Nephron (organoid): ENCODE measurements at regions not wholly inside any gene's neighbourhood (a gene's known extent, or its start where the extent isn't known, plus 50 kb on each side); places are given as distances from the start of the nearest gene placed in this dataset.
"Not testable (repeated sequence)": the region's sequence is repeated elsewhere in the genome, so short reads cannot be mapped to it uniquely, and the experiment has no call there.

Source experiments
- H3K27ac Mint-ChIP-seq, 3 experiments: 2 replicates each; pipeline ENCODE4 v1.8.0; 2020; ENCODE audit warnings: mixed read lengths in 3 of 3, mild to moderate bottlenecking in 2 of 3, moderate library complexity in 1 of 3
- H3K27me3 Mint-ChIP-seq: 2 replicates; pipeline ENCODE4 v1.8.0; 2021; ENCODE audit warnings: low read depth, mild to moderate bottlenecking, moderate library complexity, mixed read lengths
- H3K36me3 Mint-ChIP-seq: 2 replicates; pipeline ENCODE4 v1.8.0; 2020; ENCODE audit warnings: low read depth, mixed read lengths
- H3K4me1 Mint-ChIP-seq: 2 replicates; pipeline ENCODE4 v1.8.0; 2020; ENCODE audit warnings: mixed read lengths
- H3K4me3 Mint-ChIP-seq, 3 experiments: 2 replicates each; pipeline ENCODE4 v1.8.0; 2020; ENCODE audit warnings: mild to moderate bottlenecking in 3 of 3, mixed read lengths in 3 of 3, moderate library complexity in 2 of 3
- H3K9me3 Mint-ChIP-seq: 2 replicates; pipeline ENCODE4 v1.8.0; 2020; ENCODE audit warnings: mixed read lengths
- CTCF ChIP-seq, 3 experiments: fragments of 200-600 bp; sonication (generic); IDR thresholded peaks; one replicate each; pipeline ENCODE4 v1.5.0; 2021; ENCODE audit warnings: antibody characterized with exemption in 3 of 3; ENCODE audit not compliant: unreplicated experiment in 3 of 3

- Mint-ChIP-seq H3K27me3 (no peaks in the 10 kb centered on the region), H3K27ac (no peak overlapping the region)
Observed at GRCh38 chr10:65779985-65780384, 1145.9 kb upstream of the LRRTM3 start.

GRCh38 chr10:65786279-65786678 lies 1139.6 kb upstream of the LRRTM3 start:
- no peaks in the 10 kb centered on the region for H3K36me3 Mint-ChIP-seq
- no peak overlapping the region for H3K4me3 Mint-ChIP-seq
- no peak for TF ChIP-seq CTCF (IDR thresholded peaks at IDR 0.05; ENCODE audit: unreplicated experiment in 3 of 3)
- no peaks in the 10 kb centered on the region for H3K27me3 Mint-ChIP-seq
- H3K27ac Mint-ChIP-seq = no peak overlapping the region
- H3K4me1 Mint-ChIP-seq = no peaks in the 10 kb centered on the region
- H3K9me3 Mint-ChIP-seq = no peaks in the 10 kb centered on the region

More at GRCh38 chr10:65779985-65780384, 1145.9 kb upstream of the LRRTM3 start:
- Mint-ChIP-seq H3K4me1 (no peaks in the 10 kb centered on the region), H3K4me3 (no peak overlapping the region), H3K9me3 (no peaks in the 10 kb centered on the region), H3K36me3 (no peaks in the 10 kb centered on the region)
- no peak for TF ChIP-seq CTCF (IDR thresholded peaks at IDR 0.05; ENCODE audit: unreplicated experiment in 3 of 3)

DNA sequence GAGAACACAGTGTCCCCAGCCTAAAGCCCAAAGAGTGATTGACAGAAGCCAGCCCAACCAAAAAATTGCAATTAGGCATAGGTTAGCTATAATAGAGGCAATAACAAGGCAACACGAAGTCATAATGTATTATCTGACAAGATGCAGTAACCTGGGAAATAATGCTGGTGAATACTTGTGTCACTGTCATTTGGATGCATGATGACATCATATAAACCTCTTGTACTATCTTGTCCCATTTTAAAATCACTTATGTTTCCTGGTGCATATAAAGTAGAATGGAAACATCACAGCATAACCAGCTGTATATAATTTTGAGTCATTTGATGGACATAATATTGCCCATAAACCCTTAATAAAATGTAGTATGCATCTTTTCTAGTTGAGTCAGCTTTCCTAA lies 1138.3 kb upstream of the LRRTM3 start:
- no peaks in the 10 kb centered on the region for H3K27me3 Mint-ChIP-seq
- no peaks in the 10 kb centered on the region for H3K4me1 Mint-ChIP-seq
- H3K9me3 Mint-ChIP-seq = no peaks in the 10 kb centered on the region
- no peak overlapping the region for H3K27ac Mint-ChIP-seq
- no peaks in the 10 kb centered on the region for H3K36me3 Mint-ChIP-seq
- TF ChIP-seq CTCF (IDR thresholded peaks at IDR 0.05; ENCODE audit: unreplicated experiment in 3 of 3) = no peak
- no peak overlapping the region for H3K4me3 Mint-ChIP-seq

DNA sequence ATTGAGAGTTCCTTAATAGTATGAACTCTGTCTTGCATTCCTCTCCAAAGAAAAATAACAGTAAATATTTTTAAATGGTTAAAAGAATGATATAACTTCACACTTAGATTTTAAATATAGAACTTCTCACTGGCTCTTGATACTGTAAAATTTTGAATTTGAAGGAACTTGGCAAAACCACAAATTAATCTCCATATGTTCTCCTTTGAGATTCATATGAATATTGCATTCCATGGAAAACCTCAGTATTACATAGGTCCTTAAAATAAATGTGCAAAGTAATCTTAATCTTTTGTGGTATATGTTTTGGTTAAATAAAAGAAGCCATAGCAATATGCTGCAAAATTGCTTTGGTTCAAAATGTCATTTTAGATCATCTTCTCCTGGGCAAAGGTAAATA lies 1137.6 kb upstream of the LRRTM3 start:
- Mint-ChIP-seq H3K36me3 (no peaks in the 10 kb centered on the region), H3K9me3 (no peaks in the 10 kb centered on the region), H3K27ac (no peak overlapping the region), H3K4me1 (no peaks in the 10 kb centered on the region), H3K27me3 (no peaks in the 10 kb centered on the region), H3K4me3 (no peak overlapping the region)
- TF ChIP-seq CTCF (IDR thresholded peaks at IDR 0.05; ENCODE audit: unreplicated experiment in 3 of 3) = no peak

DNA sequence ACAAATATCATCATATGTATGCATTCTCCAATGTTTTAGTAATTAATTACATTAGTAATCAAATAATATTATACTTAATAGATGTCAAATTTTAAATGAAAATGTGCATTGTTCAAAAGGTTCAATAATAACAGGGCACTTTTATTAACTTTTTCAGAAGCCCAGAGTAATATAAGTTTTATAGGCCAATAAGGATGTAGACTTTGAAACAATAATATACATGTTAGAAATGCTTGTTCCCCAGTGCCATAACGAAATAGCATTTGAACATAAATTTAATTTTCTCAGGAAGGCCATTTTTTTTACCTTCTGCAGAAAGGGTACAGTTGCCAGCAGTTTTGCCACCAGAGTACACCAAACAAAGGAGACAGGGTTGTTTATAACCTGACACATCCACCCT lies 1133.9 kb upstream of the LRRTM3 start:
- Mint-ChIP-seq H3K4me3 (no peak overlapping the region), H3K27ac (no peak overlapping the region), H3K27me3 (no peaks in the 10 kb centered on the region), H3K36me3 (no peaks in the 10 kb centered on the region), H3K9me3 (no peaks in the 10 kb centered on the region), H3K4me1 (no peaks in the 10 kb centered on the region)
- no peak for TF ChIP-seq CTCF (IDR thresholded peaks at IDR 0.05; ENCODE audit: unreplicated experiment in 3 of 3)

DNA sequence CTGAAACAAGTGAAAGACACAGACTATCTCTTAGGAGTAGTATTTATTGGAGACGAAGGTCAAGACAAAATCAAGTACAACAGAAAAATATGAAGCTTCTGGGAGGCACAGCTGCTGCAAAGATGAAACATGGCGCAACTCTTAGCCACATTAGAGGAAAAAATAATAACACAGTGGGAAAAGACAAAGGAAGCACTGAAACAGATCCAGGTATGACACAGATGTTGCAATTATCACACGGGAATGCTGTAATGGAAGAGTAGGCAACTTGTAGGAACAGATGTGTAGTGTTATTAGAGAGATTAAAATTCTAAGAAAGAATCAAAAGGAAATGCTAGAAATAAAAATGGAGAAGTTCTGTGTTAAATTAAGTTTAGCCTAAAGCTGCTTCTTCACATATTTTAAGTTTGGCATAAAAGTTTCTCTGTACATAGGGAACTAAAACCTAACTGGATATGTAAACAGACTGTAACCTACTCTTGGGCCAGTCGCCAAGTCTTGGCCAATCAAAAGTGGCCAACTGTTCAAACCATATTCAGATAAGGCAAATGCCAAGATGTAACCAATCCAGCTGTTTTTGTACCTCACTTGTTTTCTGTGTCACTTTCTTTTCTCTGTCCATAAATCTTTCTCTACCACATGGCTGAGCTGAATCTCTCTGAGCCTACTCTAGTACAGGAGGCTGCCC lies 1132.0 kb upstream of the LRRTM3 start:
- Mint-ChIP-seq H3K27me3 (no peaks in the 10 kb centered on the region), H3K36me3 (no peaks in the 10 kb centered on the region)
- TF ChIP-seq CTCF (IDR thresholded peaks at IDR 0.05; ENCODE audit: unreplicated experiment in 3 of 3) = no peak

DNA sequence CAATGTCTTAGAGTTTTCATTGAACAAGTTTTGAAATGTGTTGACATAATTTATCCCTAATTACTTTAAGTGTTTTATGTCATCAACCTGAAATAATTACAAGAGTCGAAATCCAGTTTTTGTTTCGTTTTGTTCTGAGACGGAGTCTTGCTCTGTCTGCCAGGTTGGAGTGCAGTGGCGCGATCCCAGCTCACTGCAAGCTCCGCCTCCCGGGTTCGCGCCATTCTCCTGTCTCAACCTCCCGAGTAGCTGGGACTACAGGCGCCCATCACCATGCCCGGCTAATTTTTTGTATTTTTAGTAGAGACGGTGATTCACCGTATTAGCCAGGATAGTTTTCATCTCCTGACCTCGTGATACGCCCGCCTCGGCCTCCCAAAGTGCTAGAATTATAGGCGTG lies 1131.0 kb upstream of the LRRTM3 start:
- not testable (repeated sequence) for H3K36me3 Mint-ChIP-seq, H3K27ac Mint-ChIP-seq, H3K4me3 Mint-ChIP-seq, H3K9me3 Mint-ChIP-seq, H3K4me1 Mint-ChIP-seq, H3K27me3 Mint-ChIP-seq

More for the DNA sequence above, 1132.0 kb upstream of the LRRTM3 start:
- no peak overlapping the region for H3K4me3 Mint-ChIP-seq
- H3K4me1 Mint-ChIP-seq = no peaks in the 10 kb centered on the region
- H3K27ac Mint-ChIP-seq = no peak overlapping the region
- no peaks in the 10 kb centered on the region for H3K9me3 Mint-ChIP-seq
